SK-N-MC (cell line): ENCODE measurements at regions not wholly inside any gene's neighbourhood (a gene's known extent, or its start where the extent isn't known, plus 50 kb on each side); places are given as distances from the start of the nearest gene placed in this dataset.

Source experiments
- DNase-seq: peaks from one replicate; pipeline ENCODE4 v3.0.0-alpha.2; 2011; ENCODE audit warnings: low read depth, low spot score
- H3K27ac ChIP-seq: fragments of 200-600 bp; sonication (generic); 2 replicates; pipeline ENCODE4 v1.5.1; 2016; ENCODE audit warnings: mixed run types
- H3K36me3 ChIP-seq: fragments of 200-600 bp; sonication (generic); 2 replicates; pipeline ENCODE4 v1.6.1; 2017; ENCODE audit warnings: antibody characterized with exemption, low read length, mixed read lengths; ENCODE audit not compliant: insufficient read depth
- H3K4me3 ChIP-seq: fragments of 200-600 bp; sonication (generic); 2 replicates; pipeline ENCODE4 v1.5.1; 2016
- H3K9ac ChIP-seq: fragments of 200-600 bp; sonication (generic); 2 replicates; pipeline ENCODE4 v1.8.0; 2017; ENCODE audit warnings: mixed run types, mixed read lengths; ENCODE audit not compliant: insufficient read length
- H3K9me3 ChIP-seq: fragments of 200-600 bp; sonication (generic); 2 replicates; pipeline ENCODE4 v1.6.1; 2017; ENCODE audit warnings: low read depth, mild to moderate bottlenecking, antibody characterized with exemption, low read length, moderate library complexity, mixed read lengths
- EZH2 ChIP-seq: fragments of 200-600 bp; sonication (generic); IDR thresholded peaks from one replicate; pipeline ENCODE4 v1.6.1; 2017; ENCODE audit warnings: antibody characterized with exemption
- FOXP2 ChIP-seq: optimal IDR thresholded peaks from 2 replicates; pipeline ENCODE3; 2011; ENCODE audit warnings: mild to moderate bottlenecking, moderate library complexity; ENCODE audit not compliant: insufficient read depth; ENCODE audit errors: extremely low read length, control extremely low read depth
- POLR2AphosphoS5 ChIP-seq: IDR thresholded peaks from 2 replicates; pipeline ENCODE4 v1.6.1; 2012; ENCODE audit warnings: mild to moderate bottlenecking, low read depth, low read length, borderline replicate concordance

DNA sequence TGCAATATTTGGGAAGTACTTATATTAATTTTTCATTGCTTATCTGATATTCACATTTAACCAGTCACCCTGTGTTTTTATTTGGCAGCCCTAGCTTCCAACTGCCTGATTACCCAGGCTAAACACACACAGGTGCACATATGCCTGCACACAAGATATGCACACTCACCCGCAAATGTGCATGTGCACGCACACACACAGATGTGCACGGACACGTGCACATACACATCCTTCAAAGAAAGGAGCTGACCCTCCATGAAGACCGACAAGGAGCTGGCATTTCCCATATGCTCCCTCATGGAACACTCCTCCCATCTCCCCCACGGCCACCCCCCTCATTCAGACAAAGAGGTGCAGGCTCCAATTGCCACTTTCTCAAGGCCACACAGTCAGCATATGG is 242.2 kb downstream of the ENGASE start:
- no peaks in the 10 kb centered on the region for H3K36me3 ChIP-seq
- no peak for DNase-seq
- no peak for TF ChIP-seq EZH2
- no peak for TF ChIP-seq FOXP2
- TF ChIP-seq POLR2AphosphoS5: no peak
- H3K27ac ChIP-seq: no peak overlapping the region
- H3K9ac ChIP-seq: no peak overlapping the region
- no peaks in the 10 kb centered on the region for H3K9me3 ChIP-seq
- no peak overlapping the region for H3K4me3 ChIP-seq

DNA sequence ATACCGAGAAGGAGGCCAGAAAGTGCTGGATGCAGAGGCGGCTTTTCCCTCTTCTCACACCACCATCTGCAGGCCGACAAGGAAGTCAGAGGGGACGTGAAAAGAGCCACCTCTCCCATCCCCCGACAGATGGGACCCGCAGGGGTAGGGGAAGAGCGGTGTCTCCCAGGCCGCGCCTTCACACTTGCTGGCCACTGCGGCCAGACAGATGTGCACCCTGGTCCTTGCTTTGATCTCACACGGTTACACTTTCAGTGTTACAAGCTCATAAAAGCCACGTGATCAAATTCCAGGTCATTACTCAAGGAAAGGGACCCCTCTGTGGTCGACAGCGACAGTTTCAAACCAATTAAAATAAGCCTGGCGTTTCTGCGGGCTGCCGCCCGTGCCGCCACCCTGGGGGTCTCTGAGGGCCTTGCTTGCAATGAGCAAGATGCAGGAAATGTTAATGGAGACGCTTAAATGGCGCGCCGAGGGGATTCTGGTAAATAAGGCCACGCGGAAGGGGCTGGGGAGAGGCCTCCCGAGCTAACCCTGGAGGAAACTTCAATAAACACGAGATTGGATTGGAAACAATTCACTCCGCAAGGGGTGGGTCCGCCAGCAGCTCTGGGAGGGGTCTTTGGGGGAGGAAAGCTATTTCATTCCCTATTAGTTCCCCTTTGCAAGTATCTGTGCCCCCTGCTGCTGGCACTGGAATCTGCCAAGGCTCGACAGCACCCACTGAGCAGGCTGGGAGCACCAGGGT is 240.9 kb downstream of the ENGASE start:
- H3K36me3 ChIP-seq: no peaks in the 10 kb centered on the region
- TF ChIP-seq POLR2AphosphoS5 (no peak), EZH2 (peak; percentile 77)
- H3K4me3 ChIP-seq: no peak overlapping the region
- H3K9me3 ChIP-seq: no peaks in the 10 kb centered on the region
- no peak overlapping the region for H3K27ac ChIP-seq
- DNase-seq: no peak
- no peak overlapping the region for H3K9ac ChIP-seq

DNA sequence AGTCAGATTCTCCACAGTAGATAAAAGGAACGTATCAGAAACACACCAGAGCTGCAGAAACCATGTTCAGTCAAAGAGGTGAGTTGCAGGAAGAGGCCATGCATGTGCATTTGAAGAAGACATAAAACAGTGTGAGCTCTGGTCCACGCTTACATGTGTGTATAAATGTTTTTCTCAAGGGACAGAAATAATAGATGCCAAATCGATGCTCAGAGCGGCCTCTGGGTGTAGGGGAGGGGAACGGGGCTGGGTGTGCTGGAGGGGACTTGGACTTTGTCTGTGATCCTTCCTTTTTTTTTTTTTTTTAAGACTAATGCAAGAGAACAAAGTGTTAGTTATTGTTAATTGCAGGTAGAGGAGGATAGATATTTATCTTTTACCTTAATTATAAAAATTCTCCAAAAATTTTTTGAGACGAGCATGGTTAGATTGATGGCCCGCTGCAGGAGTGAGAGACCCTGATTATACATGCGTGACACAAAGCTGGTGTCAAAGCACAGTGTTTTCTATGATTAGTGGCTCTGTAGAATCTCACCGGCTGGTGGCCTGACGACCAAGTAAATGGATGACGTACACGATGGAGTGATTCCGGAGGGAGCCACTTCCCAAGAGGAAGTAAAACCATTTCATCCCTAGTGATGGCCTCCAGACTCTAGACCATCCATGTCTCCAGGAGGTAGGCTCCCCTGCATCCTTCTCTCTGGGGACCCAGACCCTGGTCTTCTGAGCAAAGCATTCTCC is 240.2 kb downstream of the ENGASE start:
- TF ChIP-seq POLR2AphosphoS5 (no peak), FOXP2 (no peak), EZH2 (no peak)
- Histone ChIP-seq H3K9ac (no peak overlapping the region), H3K9me3 (no peaks in the 10 kb centered on the region)

DNA sequence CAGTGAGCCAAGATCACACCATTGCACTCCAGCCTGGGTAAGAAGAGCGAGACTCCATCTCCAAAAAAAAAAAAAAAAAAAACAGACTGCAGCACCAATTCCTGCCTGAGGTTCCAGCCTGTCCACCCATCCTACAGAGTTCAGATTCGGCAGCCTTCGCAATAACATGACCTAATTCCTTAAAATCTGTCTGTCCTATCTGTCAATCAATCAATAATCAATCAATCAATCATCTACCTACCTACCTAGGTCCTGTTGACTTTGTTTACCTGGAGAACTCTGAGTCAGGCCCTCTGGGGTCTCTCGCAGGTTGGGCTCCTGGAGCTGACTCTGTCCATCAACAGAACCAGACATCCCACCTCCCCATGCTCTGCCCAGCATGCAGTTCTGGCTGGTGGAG is 236.7 kb downstream of the ENGASE start:
- TF ChIP-seq EZH2 (no peak), POLR2AphosphoS5 (no peak), FOXP2 (no peak)
- DNase-seq: no peak

More for the DNA sequence above, 240.2 kb downstream of the ENGASE start:
- H3K27ac ChIP-seq: no peak overlapping the region
- no peak overlapping the region for H3K4me3 ChIP-seq
- H3K36me3 ChIP-seq: no peaks in the 10 kb centered on the region
- DNase-seq: no peak

DNA sequence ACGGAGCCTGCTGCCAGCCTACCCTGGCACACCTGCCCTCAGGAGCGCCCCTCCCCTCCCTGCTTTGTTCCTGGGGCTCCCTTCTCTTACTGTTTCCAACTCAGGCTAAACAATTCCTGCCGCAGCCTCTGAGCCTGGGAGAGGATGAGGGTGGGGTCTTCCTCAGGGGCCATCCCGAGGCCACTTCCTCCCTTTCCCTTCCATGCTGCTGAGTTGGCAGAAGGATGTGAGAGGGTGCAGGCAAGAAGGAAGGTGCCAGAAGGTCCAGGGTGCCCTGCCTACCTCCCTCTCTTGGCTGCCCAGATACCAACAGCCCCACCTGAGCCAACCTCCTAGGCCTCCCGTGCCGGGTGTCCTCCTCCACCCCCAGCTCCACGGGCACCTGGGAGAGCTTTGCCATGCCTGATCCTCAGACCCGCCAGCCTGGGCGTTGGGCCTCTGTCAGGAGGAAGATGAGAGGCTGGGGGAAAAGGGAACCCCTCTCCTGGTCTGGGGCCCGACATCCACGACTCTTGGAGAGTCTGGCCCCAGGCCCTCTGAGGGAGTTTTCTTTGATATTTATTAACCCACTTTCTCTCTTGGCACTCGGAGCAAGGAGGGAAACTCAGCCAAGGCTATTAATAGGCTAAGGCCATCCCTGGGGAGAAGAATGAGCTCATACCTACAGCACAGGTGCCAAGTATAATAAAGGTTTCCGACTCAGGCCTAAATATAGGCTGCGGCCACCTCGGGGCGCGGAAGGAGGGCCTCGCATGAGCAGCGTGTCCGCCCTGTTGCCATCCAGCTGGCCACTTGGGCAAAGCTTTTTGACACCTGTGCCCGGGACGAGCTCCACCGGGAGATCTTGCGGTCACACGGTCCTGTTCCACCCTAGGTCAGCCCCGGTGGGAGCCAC is 232.0 kb downstream of the ENGASE start:
- Histone ChIP-seq H3K9me3 (no peaks in the 10 kb centered on the region), H3K4me3 (no peak overlapping the region), H3K27ac (no peak overlapping the region), H3K36me3 (no peaks in the 10 kb centered on the region), H3K9ac (no peak overlapping the region)
- TF ChIP-seq POLR2AphosphoS5 (no peak), FOXP2 (no peak), EZH2 (no peak)
- DNase-seq: no peak

More for the DNA sequence above, 236.7 kb downstream of the ENGASE start:
- H3K9me3 ChIP-seq: no peaks in the 10 kb centered on the region
- no peaks in the 10 kb centered on the region for H3K36me3 ChIP-seq
- H3K9ac ChIP-seq: no peak overlapping the region
- H3K27ac ChIP-seq: no peak overlapping the region
- no peak overlapping the region for H3K4me3 ChIP-seq

DNA sequence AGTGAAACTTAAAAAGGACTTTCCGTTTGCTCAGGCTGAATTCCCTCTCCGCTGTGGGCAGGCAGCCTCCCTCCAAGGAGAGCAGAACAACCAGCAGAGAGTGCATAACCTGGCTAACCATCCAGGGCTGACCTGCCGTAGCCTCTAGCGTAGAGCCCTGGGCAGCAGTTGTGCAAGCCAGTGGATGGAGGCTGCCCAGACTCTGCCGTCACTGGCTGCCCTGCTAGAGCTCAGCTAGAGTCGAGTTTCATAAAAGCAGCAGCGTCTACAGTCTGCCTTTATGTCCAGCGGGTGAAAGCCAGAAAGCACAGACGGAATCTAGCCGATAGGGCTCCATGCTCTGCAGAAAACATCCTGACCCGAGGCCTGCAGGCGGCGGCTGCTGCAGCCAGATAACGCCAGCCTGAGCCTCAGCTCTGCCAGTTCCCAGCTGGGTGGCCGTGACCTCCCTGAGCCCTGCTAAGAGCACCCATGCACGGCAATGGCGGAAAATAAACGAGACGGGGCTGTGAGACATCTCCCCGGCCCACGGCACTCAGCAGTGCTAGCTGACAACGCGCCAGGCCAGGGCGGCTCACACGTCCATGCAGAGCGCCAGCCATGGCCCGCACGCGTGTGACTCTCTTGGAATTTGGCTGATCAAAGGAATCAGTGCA is 231.3 kb downstream of the ENGASE start:
- Histone ChIP-seq H3K4me3 (no peak overlapping the region), H3K36me3 (no peaks in the 10 kb centered on the region), H3K9me3 (no peaks in the 10 kb centered on the region), H3K27ac (no peak overlapping the region), H3K9ac (no peak overlapping the region)
- TF ChIP-seq EZH2: no peak
- TF ChIP-seq POLR2AphosphoS5: no peak
- no peak for TF ChIP-seq FOXP2
- no peak for DNase-seq

DNA sequence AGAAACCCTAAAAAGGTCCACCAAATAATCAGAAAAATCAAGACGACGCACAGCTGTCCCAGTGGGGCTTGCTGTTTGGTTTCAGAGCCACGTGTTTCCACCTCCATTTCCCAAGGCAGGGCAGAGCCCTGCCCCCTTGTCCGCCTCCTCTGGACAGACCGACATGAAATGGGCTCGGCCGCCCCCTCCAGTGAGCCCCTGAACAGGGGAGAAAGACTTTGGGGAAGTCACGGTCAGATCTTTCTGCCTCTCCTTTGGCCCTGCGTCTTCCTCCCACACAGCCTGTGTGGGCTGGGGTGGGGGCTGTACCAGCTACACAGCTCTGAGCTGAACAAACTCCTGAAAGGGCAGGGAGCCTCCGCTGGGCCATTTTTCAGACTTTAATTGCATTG is 230.7 kb downstream of the ENGASE start:
- Histone ChIP-seq H3K27ac (no peak overlapping the region), H3K9ac (no peak overlapping the region), H3K36me3 (no peaks in the 10 kb centered on the region), H3K4me3 (no peak overlapping the region), H3K9me3 (no peaks in the 10 kb centered on the region)
- DNase-seq: no peak
- no peak for TF ChIP-seq FOXP2
- TF ChIP-seq EZH2: no peak
- TF ChIP-seq POLR2AphosphoS5: no peak
